Endothelial cell of umbilical vein (primary cell): ENCODE measurements at regions not wholly inside any gene's neighbourhood (a gene's known extent, or its start where the extent isn't known, plus 50 kb on each side); places are given as distances from the start of the nearest gene placed in this dataset.
"Not testable (repeated sequence)": the region's sequence is repeated elsewhere in the genome, so short reads cannot be mapped to it uniquely, and the experiment has no call there.

ENCODE experiments used
- BruUV-seq: library from RNA; stranded (reverse); fragments of 400-500 nt; replicated peaks from 2 replicates; lab custom pipeline; 2021; lab: Mats Ljungman, UMichigan
- CTCF ChIA-PET: fragments of 300-600, 350-600 bp; sonication (Branson Sonifier 250); formaldehyde crosslinking; loops from one replicate; lab custom pipeline; 2021; ENCODE audit warnings: antibody characterized with exemption, inconsistent platforms; lab: Charles Lee
- POLR2A ChIA-PET: fragments of 300-600, 350-600 bp; sonication (Branson Sonifier 250); formaldehyde crosslinking; loops from one replicate; lab custom pipeline; 2021; ENCODE audit warnings: antibody characterized with exemption, inconsistent platforms; lab: Charles Lee
- DNase-seq: peaks from one replicate; pipeline ENCODE4 v3.0.0-alpha.2; 2011; ENCODE audit warnings: low read depth, low spot score
- FAIRE-seq: peaks from 2 replicates; lab custom pipeline; 2011; peaks lifted over from hg19 to GRCh38; lab: Jason Lieb, UNC
- H2AFZ ChIP-seq: 2 replicates; pipeline ENCODE4 v1.6.0; 2012; ENCODE audit warnings: low read depth, low read length, control low read depth, inconsistent platforms
- H3K27ac ChIP-seq: 2 replicates; pipeline ENCODE4 v1.5.1; 2011; ENCODE audit warnings: low read depth, mild to moderate bottlenecking, control low read depth, low read length, moderate library complexity; ENCODE audit not compliant: insufficient read depth
- H3K27me3 ChIP-seq, 2 experiments: 2 replicates each; pipeline versions ENCODE4 v1.6.0 to v1.6.1; 2011; ENCODE audit warnings: low read length in 2 of 2, mixed read lengths in 1 of 2; ENCODE audit not compliant: control insufficient read depth in 2 of 2, insufficient read depth in 2 of 2
- H3K36me3 ChIP-seq, 2 experiments: 2 replicates in 1 of 2; 3 replicates in 1 of 2; pipeline ENCODE4 v1.5.1; 2011; ENCODE audit warnings: low read length in 2 of 2, mild to moderate bottlenecking in 1 of 2, moderate library complexity in 1 of 2; ENCODE audit not compliant: control insufficient read depth in 2 of 2, insufficient read depth in 2 of 2; ENCODE audit errors: extremely low read depth in 1 of 2
- H3K4me1 ChIP-seq: 3 replicates; pipeline ENCODE4 v1.5.1; 2011; ENCODE audit warnings: mild to moderate bottlenecking, low read length; ENCODE audit not compliant: control insufficient read depth, insufficient read depth; ENCODE audit errors: extremely low read depth
- H3K4me2 ChIP-seq: 2 replicates; pipeline ENCODE4 v1.6.1; 2011; ENCODE audit warnings: low read length, control low read depth, mixed read lengths; ENCODE audit not compliant: insufficient read depth
- H3K4me3 ChIP-seq, 3 experiments: fragments of 200-600 bp in 1 of 3; sonication (generic), shearing (Covaris generic) in 1 of 3; replicated peaks in 1 of 3; 2 replicates each; pipeline ENCODE4 v1.5.1; 2011 to 2016; ENCODE audit warnings: control low read depth in 3 of 3, low read length in 3 of 3, mild to moderate bottlenecking in 2 of 3, inconsistent platforms in 1 of 3, low read depth in 1 of 3, moderate library complexity in 1 of 3; ENCODE audit not compliant: insufficient read depth in 1 of 3
- H3K79me2 ChIP-seq: 2 replicates; pipeline ENCODE4 v1.6.0; 2012; ENCODE audit warnings: low read length, inconsistent platforms; ENCODE audit not compliant: control insufficient read depth, insufficient read depth
- H3K9ac ChIP-seq: replicated peaks from 2 replicates; pipeline ENCODE3; 2011; ENCODE audit warnings: low read length, control low read depth; ENCODE audit not compliant: insufficient read depth; ENCODE audit errors: extremely low read depth
- H3K9me1 ChIP-seq: replicated peaks from 3 replicates; pipeline ENCODE4 v1.6.0; 2011; ENCODE audit warnings: mild to moderate bottlenecking, low read length; ENCODE audit not compliant: control insufficient read depth, insufficient read depth; ENCODE audit errors: extremely low read depth
- H3K9me3 ChIP-seq: replicated peaks from 2 replicates; pipeline ENCODE4 v1.5.1; 2012; ENCODE audit warnings: low read length, inconsistent platforms; ENCODE audit not compliant: control insufficient read depth, insufficient read depth
- H4K20me1 ChIP-seq: replicated peaks from 2 replicates; pipeline ENCODE3; 2011; ENCODE audit warnings: mild to moderate bottlenecking, low read length; ENCODE audit not compliant: control insufficient read depth, insufficient read depth; ENCODE audit errors: extremely low read depth
- CTCF ChIP-seq, 2 donors: IDR thresholded peaks; 1 replicate in 1 of 2; 2 replicates in 1 of 2; pipeline ENCODE4 v1.5.1; 2011; ENCODE audit warnings: low read length in 2 of 2, mild to moderate bottlenecking in 2 of 2, moderate library complexity in 2 of 2, control low read depth in 1 of 2, inconsistent platforms in 1 of 2, low read depth in 1 of 2; ENCODE audit not compliant: insufficient read depth in 1 of 2; ENCODE audit errors: extremely low read depth in 1 of 2
- EZH2 ChIP-seq: IDR thresholded peaks from 2 replicates; pipeline ENCODE4 v1.6.1; 2012; ENCODE audit warnings: borderline replicate concordance, low read depth, mild to moderate bottlenecking, moderate library complexity, low read length, inconsistent platforms; ENCODE audit not compliant: severe bottlenecking
- FOS ChIP-seq: IDR thresholded peaks from 2 replicates; pipeline ENCODE4 v1.6.1; 2011; ENCODE audit warnings: mild to moderate bottlenecking, low read length, moderate library complexity, borderline replicate concordance; ENCODE audit not compliant: insufficient read depth
- GATA2 ChIP-seq: IDR thresholded peaks from 2 replicates; pipeline ENCODE4 v1.7.0; 2011; ENCODE audit warnings: low read depth, mild to moderate bottlenecking, moderate library complexity, mixed read lengths, low read length; ENCODE audit not compliant: insufficient read length, insufficient read depth
- JUN ChIP-seq: IDR thresholded peaks from 2 replicates; pipeline ENCODE4 v1.6.1; 2011; ENCODE audit warnings: borderline replicate concordance, low read depth; ENCODE audit not compliant: insufficient read length, insufficient read depth
- MAX ChIP-seq: IDR thresholded peaks from 2 replicates; pipeline ENCODE4 v1.6.1; 2011; ENCODE audit not compliant: insufficient read depth, insufficient read length
- MYC ChIP-seq: IDR thresholded peaks from one replicate; pipeline ENCODE4 v1.6.1; 2011; ENCODE audit warnings: mild to moderate bottlenecking, low read depth, low read length
- POLR2A ChIP-seq: IDR thresholded peaks from 2 replicates; pipeline ENCODE4 v1.6.1; 2012; ENCODE audit warnings: low read depth, mild to moderate bottlenecking, control low read depth, low read length
- POLR2AphosphoS5 ChIP-seq: IDR thresholded peaks from 2 replicates; pipeline ENCODE4 v1.6.1; 2012; ENCODE audit warnings: low read depth, mild to moderate bottlenecking, control low read depth, low read length, moderate library complexity; ENCODE audit not compliant: insufficient read depth
- dilution Hi-C: fragments of 300-500 bp; cut with MboI; formaldehyde crosslinking; loops from one replicate; pipeline ENCODE4 v1.15.0; 2019; ENCODE audit warnings: low sequenced_read_pairs; ENCODE audit not compliant: extremely low pct_ligation_motif_present
- intact Hi-C: fragments of 100-400 bp; cut with micrococcal nuclease; formaldehyde crosslinking; loops from one replicate; pipeline ENCODE4 v1.10.0; 2022

- H3K27ac ChIP-seq, H3K4me2 ChIP-seq, BruUV-seq, H3K36me3 ChIP-seq, H3K9me1 ChIP-seq, H3K79me2 ChIP-seq, H3K9ac ChIP-seq, FAIRE-seq, dilution Hi-C loops, DNase-seq, H3K4me1 ChIP-seq, H3K9me3 ChIP-seq, H2AFZ ChIP-seq, POLR2A ChIA-PET, CTCF ChIA-PET, H4K20me1 ChIP-seq, H3K27me3 ChIP-seq, H3K4me3 ChIP-seq, intact Hi-C loops: not testable (repeated sequence)
Observed at GRCh38 chr6:146939456-146939855, 264.8 kb upstream of the STXBP5 start.

- Histone ChIP-seq H2AFZ (no peak overlapping the region), H3K4me2 (no peak overlapping the region), H3K9ac (no peak overlapping the region), H3K27me3 (no peaks in the 10 kb centered on the region), H3K36me3 (no peaks in the 10 kb centered on the region), H4K20me1 (no peaks in the 10 kb centered on the region), H3K4me1 (no peaks in the 10 kb centered on the region), H3K9me3 (no peaks in the 10 kb centered on the region), H3K27ac (no peak overlapping the region), H3K4me3 (no peak overlapping the region), H3K79me2 (no peaks in the 10 kb centered on the region), H3K9me1 (no peaks in the 10 kb centered on the region)
- ChIA-PET POLR2A (no interaction called here), CTCF (no interaction called here)
- no peak for FAIRE-seq
- TF ChIP-seq EZH2 (no peak), JUN (no peak), POLR2AphosphoS5 (no peak), POLR2A (no peak), GATA2 (no peak), MYC (no peak), CTCF (IDR thresholded peaks at IDR 0.05; ENCODE audit: extremely low read depth in 1 of 2, insufficient read depth in 1 of 2, low read depth in 1 of 2, low read length in 2 of 2) (no peak), MAX (no peak), FOS (no peak)
- BruUV-seq: no TSS peak
- intact Hi-C loops (no loop called here), dilution Hi-C loops (no loop called here)
- DNase-seq: no peak
Observed at GRCh38 chr6:146943664-146944063, 260.6 kb upstream of the STXBP5 start.
